ENCODE measurements at regions not wholly inside any gene's neighbourhood (a gene's known extent, or its start where the extent isn't known, plus 50 kb on each side); places are given as distances from the start of the nearest gene placed in this dataset.
"Not testable (repeated sequence)": the region's sequence is repeated elsewhere in the genome, so short reads cannot be mapped to it uniquely, and the experiment has no call there.

DNA sequence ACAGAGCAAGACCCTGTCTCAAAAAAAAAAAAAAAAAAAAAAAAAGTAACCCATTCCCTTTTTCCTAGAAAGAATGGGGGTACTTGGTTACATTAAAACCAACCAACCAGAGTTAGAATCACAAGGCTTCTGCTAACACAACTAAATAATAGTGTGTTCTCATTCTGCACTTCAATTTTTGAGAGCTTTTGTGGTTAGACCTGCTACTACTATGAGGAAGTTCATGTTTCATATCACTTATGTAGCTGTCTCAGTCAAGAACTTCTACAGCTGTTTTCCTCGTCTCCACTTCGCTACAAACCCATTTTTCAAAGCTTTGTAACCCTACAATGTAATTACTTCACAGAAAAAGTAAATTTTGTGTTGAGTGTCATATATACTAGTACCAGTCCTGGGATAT is 58.3 kb downstream of the PDHA2 start:
- DNase-seq, result no peak

DNA sequence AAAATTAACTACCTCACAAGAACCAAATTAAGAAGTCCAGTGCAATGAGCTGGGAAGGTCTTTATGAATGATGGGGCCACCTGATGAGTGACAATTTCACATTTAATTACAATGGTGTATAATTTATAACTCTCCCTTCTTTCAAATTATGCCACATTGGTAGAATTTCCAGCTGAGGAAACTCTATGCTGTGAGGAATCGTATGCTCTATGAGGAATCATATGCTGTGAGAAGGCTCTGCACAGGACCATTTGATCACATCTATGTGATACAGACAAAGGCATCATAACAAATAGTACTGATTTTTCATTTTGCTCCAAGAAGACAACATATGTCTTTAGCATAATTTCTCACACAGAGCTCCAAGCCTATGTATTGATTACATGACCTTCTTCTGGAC is 69.3 kb downstream of the PDHA2 start:
- no peak for DNase-seq

DNA sequence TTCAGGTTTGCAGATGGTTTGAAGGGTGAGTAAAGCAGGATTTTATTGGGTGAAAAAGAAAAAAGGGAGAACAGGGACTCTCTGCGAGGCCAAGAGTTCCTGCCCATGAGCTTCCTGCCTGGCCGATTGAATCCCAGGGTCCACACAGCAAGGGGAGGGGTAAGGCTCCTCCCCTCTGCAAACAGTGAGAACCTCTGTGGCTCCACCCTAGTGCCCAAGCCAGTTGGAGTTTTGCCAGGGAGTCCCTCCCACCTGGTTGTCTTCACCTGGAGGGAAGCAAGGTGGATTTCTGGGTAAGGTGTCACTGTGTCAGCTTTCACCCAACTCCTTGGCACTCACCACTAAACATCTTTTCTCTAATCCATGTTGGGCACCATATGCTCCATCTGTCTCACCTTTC is 70.9 kb downstream of the PDHA2 start:
- no peak for DNase-seq

DNA sequence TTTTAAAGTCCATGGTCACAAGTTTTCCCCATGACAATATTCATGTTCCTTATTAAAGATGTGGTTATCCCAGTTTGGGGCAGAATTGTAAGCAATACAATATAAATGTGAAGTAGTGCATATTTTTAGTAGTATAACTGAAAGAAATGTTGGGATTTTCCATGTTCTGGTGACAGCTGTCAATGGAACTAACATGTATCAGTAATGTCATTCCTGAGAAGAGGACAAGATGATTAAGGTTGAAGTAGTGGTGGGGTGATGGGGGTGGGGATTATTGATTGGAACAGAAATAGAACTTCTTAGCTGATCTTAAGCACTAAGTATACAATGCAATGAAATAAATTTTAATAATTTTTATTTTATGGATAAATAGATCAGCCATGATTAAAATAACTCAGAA is 81.6 kb downstream of the PDHA2 start:
- no peak for DNase-seq

DNA sequence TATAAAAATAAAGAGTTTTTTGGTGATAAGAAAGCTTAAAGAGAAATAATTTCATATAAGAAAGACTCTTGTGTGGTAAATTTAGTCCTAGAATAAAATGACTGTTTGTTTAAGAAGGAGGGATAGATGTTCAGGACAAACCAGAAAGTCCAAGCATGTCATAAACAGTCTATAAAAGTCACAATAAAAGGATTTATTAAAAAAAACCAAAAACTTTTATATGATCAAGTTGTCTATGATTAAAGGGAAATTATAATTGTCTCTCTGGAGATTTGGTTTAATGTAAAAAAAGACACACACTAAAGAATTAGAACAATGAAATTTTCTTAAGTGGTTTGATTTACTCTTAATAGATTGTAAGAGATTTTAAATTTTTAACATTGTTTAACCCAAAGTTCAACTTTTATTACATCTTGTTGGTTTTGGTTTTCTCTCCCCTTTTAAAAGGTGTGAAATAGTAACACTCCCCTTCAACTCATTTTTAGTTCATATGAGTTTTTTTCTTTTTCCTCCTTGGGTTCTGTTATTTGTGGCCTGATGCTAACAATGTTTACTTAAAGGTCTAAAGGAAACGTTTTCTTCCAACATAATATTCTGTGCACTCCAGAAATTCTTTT is 89.7 kb downstream of the PDHA2 start:
- no peak for DNase-seq

DNA sequence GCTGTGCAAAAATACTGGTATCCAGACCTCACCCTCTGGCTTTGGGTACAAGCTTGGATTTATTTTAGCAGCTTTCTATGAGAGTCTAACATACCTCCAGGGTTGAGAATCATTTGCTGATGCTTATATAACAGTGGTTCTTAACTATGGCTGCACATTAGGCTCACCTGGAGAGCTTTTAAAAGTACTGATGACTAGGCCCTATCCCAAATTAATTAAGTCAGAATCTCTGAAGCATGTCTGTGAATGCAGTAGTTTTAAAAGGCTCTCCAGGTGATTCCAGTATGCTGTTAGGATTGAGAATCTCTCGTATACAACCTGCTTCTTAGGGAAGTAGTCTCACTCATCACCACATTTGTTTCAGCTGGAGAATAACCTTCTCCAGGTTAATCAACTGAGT is 99.2 kb downstream of the PDHA2 start:
- no peak for DNase-seq

DNA sequence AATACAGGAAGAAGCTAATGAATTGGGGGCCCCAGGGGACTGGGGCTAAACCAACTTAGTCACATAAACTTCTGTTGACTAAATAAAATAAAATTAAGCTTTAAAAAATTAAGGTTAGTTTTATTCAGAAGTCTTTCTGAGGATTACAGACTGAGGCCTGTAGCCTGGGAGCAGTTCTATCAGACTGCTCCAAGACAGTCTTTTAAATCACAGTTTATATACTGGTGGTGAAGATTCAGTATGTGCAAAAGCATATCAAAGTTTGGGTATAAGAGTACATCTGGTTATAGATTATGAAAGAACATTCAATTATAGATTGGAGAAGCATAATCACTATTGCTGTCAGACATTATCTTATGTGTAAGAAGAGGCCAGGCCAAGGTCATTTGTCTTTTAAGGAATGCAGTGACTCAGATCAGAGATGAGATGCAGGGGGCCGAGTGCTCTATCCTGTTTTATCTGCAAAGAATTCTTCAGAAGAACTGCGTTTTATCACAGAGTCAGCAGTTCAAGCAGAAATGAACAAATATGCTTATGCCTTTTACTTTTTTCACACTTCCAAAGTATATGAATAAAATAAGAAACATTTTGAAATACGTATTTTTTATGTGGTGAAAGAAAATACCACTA is 109.4 kb downstream of the PDHA2 start:
- peak; percentile 9 for DNase-seq

DNA sequence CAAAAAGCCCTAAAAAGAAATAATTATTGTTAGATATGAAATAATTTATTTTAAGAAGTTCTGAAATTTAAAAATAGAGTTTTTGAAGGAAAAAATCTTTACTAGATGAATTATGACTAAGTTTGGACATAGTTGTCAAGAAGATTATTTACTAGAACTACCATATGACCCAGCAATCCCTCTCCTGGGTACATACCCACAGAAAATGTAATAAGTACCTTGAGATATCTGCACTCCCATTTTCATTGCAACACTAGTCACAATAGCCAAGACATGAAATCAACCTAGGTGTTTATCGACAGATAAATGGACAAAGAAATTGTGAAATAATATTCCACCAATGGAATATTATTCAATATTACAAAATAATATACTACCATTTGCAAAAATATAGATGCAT is 109.9 kb downstream of the PDHA2 start:
- DNase-seq, result no peak

DNA sequence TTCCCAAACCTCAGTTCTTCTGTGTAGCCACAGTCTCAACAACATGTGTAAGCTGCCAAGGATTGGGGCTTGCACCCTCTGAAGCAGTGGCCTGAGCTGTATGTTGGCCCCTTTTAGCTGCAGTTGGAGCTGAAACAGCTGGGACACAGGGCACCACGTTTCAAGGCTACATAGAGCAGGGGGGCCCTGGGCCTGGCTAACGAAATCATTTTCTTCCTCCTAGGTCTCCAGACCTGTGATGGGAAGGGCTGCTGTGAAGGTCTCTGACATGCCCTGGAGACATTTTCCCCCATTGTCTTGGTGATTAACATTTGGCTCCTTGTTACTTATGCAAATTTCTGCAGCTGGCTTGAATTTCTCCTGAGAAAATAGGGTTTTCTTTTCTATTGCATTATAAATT is 112.6 kb downstream of the PDHA2 start:
- not testable (repeated sequence) for DNase-seq

DNA sequence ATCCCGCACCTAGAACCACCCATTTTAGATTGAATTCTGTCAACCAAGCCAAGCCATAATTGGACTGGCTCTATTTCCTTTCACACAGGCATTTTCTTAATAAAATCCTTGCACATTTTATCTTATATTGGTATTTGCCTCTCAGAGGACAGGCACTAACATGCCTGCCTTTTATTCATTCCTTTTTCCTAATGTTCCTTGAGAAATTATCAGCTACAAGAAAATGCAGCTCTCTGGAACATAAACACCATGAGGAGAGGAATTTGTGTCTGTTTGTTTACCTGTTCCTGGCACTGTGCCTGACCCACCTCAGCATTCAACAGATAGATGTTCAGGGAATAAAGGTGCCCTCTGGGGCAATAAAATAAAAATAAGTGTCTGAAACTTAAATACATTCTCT is 116.2 kb downstream of the PDHA2 start:
- no peak for DNase-seq

DNA sequence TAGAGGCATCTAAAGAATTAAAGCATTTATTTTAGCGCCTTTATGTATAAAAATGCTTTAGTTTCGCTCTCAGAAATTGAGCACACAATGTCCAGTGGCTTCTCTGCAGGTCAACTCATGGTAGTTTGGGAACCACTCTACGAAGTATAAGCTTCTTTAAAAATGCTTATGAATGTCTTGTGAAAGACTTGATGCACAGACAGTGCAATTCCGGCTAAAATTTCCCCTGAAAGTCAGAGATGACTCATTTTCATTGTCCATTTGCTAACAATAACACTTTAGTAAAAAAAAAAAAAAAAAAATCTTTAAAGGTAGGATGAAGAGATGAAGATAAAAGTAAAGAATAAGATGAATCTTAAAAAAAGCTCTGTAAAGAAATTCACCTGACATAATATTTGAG is 117.2 kb downstream of the PDHA2 start:
- no peak for DNase-seq

DNA sequence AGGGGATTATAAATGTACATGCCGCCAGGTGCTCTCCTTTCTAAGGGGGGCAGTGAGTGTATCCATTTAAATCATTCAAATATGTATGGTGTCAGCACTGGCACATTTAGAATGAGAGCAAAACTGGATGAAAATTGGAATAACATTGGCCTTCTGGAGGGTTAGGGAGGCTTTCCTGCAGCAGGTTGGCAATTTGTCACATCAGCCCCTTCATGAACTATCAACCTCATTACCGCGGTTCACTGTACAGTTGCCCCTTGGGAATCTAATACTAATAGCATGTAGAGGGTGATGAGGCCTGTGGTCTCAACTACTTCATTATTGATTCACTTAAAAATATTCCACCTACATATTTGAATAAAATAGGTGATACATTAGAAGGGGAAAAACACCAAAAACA is 117.9 kb downstream of the PDHA2 start:
- no peak for DNase-seq

DNA sequence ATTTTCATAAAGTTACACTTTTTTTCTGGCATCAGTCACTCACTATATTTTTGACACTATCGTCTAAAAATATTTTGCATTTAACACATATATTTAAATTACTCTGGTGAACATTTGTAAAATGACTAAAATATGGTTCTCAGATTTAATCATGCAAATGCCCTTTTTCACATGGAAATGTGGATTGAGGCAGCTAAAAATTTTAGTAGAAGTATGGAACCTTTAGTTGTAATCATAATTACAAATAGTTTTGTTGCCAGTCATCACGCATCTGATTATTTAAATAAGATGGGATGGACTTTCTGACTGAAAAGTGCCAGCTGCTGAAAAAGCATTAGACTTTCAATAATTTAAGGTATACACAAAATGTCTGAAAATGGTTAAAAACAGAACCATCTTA is 119.3 kb downstream of the PDHA2 start:
- no peak for DNase-seq

DNA sequence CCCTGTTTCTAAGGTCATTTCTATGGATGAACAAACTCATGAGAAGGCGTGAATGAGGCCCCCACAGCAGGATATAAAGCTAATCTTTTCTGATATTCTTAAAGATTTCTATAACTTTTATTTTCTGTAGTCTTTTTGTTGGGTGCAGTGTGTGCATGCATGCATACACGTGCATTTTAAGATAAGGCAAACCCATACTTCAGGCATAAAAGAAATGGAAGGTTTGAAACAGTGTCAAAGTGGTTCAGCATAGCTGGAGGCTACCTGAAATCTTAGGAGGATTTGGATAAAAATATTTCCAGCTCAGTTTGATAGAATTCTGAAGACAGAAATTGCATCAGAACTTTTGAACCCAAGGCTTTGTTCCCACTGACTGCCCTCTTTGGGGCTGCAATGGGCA is 119.7 kb downstream of the PDHA2 start:
- DNase-seq, result no peak

DNA sequence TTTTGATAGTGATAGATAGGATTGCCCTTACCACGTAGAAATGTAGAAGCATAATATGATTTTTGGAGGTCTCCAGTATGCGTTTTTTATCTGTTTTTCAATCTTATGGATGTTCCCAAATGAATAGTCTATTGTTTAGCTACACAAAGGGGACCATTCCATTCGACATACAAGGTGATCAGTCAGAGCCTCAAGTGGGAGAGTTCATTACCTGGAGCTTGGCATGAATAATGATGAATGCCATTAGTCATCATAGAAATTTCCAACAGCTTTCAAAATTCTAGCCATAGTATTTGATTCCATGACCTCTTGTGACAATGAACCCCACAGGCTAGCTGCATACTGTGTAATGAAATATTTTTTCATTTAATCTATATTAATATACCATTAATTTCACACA is 123.6 kb downstream of the PDHA2 start:
- no peak for DNase-seq

DNA sequence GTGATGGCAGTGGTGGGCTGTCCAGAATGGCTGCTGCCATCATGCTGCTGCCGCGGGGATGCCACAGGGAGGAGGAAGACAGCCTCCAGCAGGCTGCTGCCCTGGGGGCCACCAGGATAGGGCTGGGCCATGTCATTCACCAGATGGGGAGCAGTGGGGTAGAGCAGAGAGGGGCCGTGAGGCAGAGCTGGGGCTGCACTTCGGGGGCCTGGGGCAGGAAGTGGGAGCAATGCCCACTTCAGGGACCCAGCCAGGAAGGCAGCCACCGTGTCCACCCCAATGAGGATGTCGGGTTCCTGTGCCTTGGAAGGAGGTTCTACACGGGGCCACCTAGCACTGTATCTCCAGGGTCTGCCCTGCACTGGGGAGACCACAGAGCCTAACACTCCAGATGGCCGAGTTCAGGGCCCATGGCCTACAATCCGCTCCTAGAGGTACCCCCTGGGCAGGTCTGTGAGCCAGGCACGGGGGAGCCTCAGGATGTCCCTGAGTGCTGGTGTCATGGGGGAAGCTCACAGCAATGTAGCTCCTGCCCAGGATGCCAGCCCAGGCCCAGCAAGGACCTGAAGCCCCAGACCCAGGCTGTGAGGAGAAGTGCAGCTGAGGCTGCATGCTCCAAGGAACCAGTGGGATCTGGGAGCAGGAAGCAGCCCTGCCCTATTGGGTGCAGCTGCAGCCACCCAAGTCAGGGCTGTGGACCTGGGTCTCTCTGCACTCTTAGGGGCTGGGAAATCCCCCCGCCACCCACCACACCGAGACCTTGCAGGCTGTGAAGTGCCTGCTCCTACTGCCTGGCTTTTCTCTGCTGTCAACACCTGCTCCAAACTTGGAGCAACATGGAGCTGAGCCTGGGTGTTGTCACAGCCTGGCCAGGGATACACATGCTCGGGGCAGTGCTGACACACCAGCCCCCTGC is 140.3 kb downstream of the PDHA2 start:
- DNase-seq, result no peak

DNA sequence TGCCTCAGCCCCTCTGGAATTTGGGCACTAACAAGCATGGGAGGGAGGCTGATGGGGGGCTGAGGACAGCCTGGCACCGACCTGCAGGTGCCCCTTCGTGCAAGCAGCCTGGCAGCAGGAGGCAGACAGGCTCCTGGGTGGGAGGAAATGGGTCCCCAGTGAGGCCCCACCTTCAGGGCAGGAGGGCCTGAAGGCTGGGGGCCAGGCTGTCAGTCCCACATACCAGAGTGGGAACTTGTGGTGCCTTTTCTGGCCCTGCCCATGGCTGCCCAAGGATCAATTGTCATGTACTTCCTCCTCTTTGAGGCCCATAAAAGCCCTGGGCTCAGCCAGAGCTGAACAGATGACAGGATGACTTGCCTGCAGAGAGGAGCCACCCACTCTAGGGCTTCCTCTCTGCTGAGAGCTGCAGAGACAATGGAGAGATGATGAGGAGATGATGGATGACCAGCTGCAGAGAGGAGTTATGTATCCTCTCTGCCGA is 141.0 kb downstream of the PDHA2 start:
- DNase-seq, result no peak

DNA sequence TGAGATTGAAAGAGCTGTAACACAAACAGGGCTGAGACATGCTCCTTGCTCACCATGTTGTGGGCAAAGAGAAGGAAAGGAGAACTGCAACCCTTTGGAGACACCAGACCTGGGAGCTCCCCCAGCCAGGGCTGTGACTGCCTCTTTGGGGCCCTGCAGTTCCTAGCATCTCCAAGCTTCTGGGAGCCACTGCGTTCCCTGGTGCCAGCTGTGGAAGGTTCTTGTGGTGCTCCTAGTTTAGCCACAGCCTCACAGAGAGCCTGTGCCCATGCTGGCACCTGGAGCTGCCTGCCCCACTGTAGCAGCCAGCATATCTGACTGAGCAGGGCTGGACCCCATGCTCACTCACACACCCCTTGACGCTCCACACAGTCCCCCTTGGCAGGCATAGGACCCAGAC is 141.7 kb downstream of the PDHA2 start:
- DNase-seq, result no peak

DNA sequence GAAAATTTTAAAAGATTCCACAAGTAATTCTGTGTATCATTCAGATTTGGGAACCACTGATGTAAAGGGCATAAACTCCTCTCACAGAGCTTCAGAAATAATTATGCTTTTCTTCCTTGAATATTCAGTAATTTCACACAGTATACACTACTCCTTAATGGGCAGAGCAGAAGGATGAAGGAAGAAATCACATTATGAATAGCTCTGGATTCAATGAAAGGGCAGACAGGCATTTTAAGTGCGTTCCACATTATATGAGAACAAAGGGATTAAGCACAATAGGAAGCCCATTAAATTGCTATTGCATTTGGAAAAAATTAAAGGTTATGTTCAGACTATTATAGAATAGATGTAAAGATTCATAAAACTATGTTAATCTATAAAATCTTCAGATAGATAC is 142.6 kb downstream of the PDHA2 start:
- DNase-seq, result no peak

DNA sequence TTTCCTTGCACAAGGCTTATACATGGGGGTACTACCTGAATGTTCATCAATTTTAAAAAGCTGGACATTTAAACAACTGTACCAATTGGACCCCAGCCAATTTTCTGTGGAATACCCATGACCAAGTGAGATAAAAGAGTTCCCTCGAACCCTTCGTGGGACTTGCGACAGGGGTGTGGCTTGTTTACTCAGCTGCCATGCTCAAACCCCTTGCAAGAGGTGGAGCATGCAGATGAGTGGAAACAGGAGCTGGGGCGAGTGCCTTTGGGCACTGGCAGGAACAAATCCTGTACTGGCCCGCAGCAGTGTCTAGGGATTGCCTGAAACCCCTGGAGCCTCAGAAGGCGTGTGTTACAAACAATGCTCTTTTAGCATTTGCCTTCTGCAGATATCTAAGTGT is 144.2 kb downstream of the PDHA2 start:
- DNase-seq, result no peak

DNA sequence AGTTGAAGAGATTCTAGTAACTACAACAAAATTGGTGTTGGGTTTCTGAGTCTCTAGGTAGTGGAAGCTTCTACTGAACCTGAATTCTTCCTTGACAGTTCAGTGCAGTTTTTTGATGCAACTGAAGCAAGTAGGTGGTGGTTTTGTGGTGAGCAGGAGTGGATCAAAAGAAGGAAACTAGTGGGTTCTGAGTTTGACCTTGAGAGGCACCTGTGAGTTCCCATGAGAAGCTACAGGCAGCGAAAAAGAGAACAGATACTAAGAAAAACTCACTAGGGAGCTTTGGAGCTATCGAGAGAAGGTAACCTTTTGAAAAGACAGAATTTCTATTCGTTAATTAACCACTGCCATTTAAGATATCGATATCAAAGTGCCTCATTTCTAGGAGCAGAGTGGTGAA is 145.2 kb downstream of the PDHA2 start:
- no peak for DNase-seq

DNA sequence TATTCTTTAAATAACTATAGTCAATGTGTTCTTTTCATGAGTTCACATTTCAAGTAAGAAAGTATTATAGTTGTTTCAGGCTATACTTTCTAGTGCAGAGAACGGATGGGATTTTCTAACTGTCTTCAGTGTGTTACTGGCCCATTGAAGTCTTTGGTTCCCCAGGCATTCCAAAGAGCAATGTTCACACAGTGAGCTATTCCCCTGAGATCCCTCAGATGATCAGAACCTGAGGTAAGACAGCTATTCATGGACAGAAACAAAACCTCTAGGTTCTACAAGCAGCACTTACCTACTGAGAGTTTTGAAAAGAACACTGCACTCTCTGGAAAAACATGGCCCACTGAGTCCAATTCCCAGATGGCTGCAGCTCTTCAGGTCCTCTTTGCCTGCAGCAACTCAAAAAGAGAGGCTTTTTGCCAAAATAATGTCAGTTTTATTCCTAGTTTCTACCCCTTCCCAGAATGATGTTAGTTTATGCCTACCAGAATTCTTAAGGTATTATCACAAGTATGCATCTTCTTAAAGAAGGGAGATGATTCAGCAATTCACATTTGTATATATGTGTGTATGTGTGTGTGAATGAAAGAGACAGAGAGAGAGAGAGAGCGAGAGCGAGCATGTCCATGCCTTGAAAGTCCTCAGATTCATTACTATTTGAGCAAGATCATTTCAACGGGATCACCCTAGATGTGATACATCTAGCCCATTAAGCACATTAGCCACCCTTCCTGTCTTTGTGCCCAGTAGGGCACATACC is 146.1 kb downstream of the PDHA2 start:
- peak; percentile 0 for DNase-seq

DNA sequence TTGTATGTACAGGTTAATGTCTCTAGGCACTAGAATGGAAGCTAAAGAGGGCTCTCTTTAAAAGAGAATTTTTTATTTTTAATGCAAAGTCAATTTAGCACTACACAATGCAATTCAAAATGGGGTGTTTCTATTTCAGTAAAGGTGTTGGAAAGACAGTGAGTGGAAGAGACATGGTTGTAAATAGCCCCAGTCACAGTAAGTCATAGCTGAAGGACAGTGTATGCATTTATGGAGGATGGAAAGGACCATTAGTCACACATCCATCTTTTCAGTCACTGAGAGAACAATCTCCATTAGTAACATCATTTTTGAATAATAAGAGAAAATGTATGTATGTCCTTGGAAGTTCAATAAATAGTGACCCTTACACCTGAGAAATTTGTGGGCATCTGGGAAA is 148.0 kb downstream of the PDHA2 start:
- no peak for DNase-seq

Measured in fibroblast of skin of right biceps (primary cell).